PFSK-1 (cell line): ENCODE measurements at regions not wholly inside any gene's neighbourhood (a gene's known extent, or its start where the extent isn't known, plus 50 kb on each side); places are given as distances from the start of the nearest gene placed in this dataset.

Source experiments
- FOXP2 ChIP-seq: optimal IDR thresholded peaks from 2 replicates; pipeline ENCODE3; 2011; ENCODE audit warnings: borderline replicate concordance, control low read depth, inconsistent platforms; ENCODE audit not compliant: insufficient read depth; ENCODE audit errors: extremely low read length, extremely low read depth
- POLR2AphosphoS5 ChIP-seq: IDR thresholded peaks from 2 replicates; pipeline ENCODE4 v1.6.1; 2012; ENCODE audit warnings: low read depth, mild to moderate bottlenecking, control low read depth, low read length, moderate library complexity
- SIN3A ChIP-seq: IDR thresholded peaks from 2 replicates; pipeline ENCODE4 v1.6.1; 2012; ENCODE audit warnings: mild to moderate bottlenecking, low read length, moderate library complexity, borderline replicate concordance; ENCODE audit not compliant: insufficient read depth
- TAF1 ChIP-seq: IDR thresholded peaks from 2 replicates; pipeline ENCODE4 v1.6.1; 2012; ENCODE audit warnings: low read length, control low read depth, borderline replicate concordance; ENCODE audit not compliant: insufficient read depth
- TF ChIP-seq, protein P1 (sequence below), 2 experiments: IDR thresholded peaks; 2 replicates each; pipeline versions ENCODE4 v1.6.1 to v1.8.0; 2011 to 2012; ENCODE audit warnings: low read depth in 2 of 2, low read length in 2 of 2, control low read depth in 1 of 2, inconsistent platforms in 1 of 2, mild to moderate bottlenecking in 1 of 2, moderate library complexity in 1 of 2; ENCODE audit not compliant: insufficient read depth in 1 of 2

DNA sequence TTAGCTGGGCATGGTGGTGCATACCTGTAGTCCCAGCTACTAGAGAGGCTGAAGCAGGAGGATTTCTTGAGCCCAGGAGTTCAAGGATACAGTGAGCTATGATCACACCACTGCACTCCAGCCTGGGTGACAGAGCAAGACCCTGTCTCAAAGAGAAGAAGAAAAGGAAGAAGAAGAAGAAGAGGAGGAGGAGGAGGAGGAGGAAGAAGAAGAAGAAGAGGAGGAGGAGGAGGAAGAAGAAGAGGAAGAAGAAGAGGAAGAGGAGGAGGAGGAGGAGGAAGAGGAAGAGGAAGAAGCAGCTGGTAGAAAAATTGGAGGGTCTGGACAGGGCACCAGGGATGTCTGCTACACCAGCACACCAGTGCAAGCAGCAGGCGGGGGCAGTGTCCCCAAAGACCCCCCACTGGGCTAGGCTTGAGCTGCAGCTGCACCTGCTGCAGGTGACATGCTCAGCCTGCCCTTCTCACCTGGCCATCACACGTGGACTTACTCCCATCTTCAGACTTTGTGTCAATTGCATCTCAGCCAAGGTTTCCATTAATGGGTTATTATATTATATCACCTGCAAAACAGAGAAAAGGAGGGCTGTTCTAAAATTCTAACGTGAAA lies 180.9 kb upstream of the ZNF507 start:
- TF ChIP-seq FOXP2: no peak

DNA sequence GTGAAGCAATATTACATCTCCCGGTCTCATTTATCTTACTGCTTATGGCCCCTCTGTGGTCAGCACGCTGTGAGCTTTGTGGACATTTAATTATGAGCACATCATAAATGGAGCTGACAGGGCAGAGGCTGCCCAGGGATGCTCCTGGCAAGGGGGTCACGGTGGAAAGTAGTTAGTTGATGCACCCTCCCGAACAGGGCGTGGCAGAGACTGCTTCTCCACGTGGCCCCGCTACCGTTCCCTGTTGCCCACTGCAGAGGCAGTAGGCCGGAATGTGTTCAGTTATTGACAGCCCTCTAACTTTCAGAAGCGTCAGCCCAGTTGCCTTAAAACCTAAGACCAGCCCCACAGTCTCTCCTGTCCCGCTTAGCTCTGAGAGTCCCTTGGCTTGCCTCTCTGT lies 180.3 kb upstream of the ZNF507 start:
- TF ChIP-seq, protein P1, sequence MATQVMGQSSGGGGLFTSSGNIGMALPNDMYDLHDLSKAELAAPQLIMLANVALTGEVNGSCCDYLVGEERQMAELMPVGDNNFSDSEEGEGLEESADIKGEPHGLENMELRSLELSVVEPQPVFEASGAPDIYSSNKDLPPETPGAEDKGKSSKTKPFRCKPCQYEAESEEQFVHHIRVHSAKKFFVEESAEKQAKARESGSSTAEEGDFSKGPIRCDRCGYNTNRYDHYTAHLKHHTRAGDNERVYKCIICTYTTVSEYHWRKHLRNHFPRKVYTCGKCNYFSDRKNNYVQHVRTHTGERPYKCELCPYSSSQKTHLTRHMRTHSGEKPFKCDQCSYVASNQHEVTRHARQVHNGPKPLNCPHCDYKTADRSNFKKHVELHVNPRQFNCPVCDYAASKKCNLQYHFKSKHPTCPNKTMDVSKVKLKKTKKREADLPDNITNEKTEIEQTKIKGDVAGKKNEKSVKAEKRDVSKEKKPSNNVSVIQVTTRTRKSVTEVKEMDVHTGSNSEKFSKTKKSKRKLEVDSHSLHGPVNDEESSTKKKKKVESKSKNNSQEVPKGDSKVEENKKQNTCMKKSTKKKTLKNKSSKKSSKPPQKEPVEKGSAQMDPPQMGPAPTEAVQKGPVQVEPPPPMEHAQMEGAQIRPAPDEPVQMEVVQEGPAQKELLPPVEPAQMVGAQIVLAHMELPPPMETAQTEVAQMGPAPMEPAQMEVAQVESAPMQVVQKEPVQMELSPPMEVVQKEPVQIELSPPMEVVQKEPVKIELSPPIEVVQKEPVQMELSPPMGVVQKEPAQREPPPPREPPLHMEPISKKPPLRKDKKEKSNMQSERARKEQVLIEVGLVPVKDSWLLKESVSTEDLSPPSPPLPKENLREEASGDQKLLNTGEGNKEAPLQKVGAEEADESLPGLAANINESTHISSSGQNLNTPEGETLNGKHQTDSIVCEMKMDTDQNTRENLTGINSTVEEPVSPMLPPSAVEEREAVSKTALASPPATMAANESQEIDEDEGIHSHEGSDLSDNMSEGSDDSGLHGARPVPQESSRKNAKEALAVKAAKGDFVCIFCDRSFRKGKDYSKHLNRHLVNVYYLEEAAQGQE (IDR thresholded peaks at IDR 0.05; ENCODE audit: insufficient read depth in 1 of 2, low read depth in 2 of 2, low read length in 2 of 2): no peak
- TF ChIP-seq POLR2AphosphoS5: no peak
- TF ChIP-seq SIN3A: no peak
- TF ChIP-seq FOXP2: no peak
- no peak for TF ChIP-seq TAF1

DNA sequence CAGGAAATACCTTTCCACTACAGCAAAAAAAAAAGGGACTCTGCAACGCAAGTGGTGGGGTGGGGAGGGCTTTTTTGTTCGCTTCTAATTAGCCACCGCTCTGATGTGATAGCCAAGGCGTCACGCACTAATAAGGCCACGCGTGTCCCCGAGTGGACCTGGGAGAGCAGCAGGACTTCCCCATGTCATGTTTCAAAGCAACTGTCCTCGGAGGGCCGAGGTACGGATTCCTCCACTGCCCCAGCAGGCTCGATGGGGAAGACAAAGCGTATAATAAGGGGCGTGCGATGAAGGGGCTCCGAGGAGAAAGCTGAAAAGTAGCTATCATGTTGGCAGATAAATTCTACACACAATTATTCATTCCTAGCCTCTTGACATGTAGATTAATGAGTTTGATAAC lies 179.7 kb upstream of the ZNF507 start:
- TF ChIP-seq SIN3A (no peak), TAF1 (no peak), POLR2AphosphoS5 (no peak), FOXP2 (no peak)
- TF ChIP-seq, protein P1 (IDR thresholded peaks at IDR 0.05; ENCODE audit: insufficient read depth in 1 of 2, low read depth in 2 of 2, low read length in 2 of 2): no peak

DNA sequence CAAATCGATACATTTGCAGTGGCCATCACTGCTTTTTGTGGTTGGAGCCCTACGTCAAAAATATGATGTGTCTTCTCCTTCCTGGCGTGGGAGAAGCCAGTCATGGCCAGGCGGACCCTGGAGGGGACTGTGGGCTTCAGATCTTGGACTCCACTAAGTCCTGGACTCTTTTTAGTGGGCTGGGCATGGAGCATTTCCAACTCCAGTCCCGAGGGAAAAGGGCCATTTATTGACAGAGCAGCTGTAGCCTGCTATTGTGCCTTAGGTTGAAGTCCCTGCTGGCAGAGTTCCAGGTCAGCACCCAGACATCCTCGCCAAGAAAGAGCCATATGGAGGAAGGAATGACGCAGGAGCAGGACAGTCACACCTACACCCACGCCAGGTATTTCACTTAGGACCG lies 179.2 kb upstream of the ZNF507 start:
- TF ChIP-seq, protein P1 (IDR thresholded peaks at IDR 0.05; ENCODE audit: insufficient read depth in 1 of 2, low read depth in 2 of 2, low read length in 2 of 2): no peak
- TF ChIP-seq FOXP2 (no peak), SIN3A (no peak), POLR2AphosphoS5 (no peak), TAF1 (no peak)

DNA sequence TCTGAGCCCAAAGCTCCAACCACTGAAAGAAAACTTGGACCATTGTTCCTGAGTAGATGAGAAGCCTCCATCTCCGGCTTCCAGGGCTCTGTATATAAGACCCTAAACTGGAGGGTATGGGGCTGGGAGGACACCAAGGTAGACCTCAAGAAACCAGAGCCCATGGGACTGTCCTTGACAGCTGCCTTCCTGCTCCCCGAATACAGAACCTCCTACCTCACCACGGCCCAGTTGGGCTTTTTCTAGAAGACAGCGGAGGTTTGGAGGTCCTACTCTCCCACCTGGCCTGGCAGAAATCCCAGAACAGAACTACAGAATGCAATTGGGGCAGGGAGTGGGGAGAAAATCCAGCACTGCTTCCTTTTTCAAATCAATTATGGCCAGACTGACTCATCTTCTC lies 177.3 kb upstream of the ZNF507 start:
- TF ChIP-seq, protein P1 (IDR thresholded peaks at IDR 0.05; ENCODE audit: insufficient read depth in 1 of 2, low read depth in 2 of 2, low read length in 2 of 2): no peak
- no peak for TF ChIP-seq FOXP2
- no peak for TF ChIP-seq SIN3A
- TF ChIP-seq TAF1: no peak
- no peak for TF ChIP-seq POLR2AphosphoS5
